ENCODE measurements at regions not wholly inside any gene's neighbourhood (a gene's known extent, or its start where the extent isn't known, plus 50 kb on each side); places are given as distances from the start of the nearest gene placed in this dataset.

- no peaks in the 10 kb centered on the region for H3K4me1 Mint-ChIP-seq
- no peak overlapping the region for H3K27ac Mint-ChIP-seq
- H3K27me3 Mint-ChIP-seq = peaks cover 27% of the 10 kb centered on the region
- H3K36me3 Mint-ChIP-seq = no peaks in the 10 kb centered on the region
- H3K9me3 Mint-ChIP-seq = peaks cover 11% of the 10 kb centered on the region
- DNase-seq = no peak
- H3K4me3 Mint-ChIP-seq = no peak overlapping the region
These were observed 395.6 kb upstream of the HS6ST1 start for GRCh38 chr2:128714285-128714684.

DNA sequence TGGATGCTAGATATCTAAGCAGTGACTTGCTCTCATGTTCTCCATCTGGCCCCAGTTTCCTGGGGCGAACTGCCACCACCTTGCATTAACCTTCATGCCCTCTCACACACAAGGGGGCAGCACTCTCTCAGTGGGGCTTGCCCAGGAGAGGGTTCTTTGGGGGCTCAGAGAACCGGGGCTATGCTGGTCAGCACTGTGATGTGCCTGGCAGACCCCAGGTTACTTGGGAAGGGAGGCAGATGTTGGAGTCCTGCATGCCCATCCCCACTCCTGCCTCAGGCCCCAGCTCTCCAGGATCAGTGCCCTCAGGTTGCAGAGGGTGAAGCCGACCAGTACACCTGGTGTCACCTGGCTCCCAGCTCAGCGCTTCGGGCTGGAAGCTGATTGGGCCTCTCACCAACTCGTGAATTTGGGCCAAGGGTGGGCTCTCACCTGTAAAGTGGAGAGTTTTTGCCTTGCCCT is 396.2 kb upstream of the HS6ST1 start:
- Mint-ChIP-seq H3K9me3 (peaks cover 6% of the 10 kb centered on the region), H3K36me3 (no peaks in the 10 kb centered on the region), H3K27ac (no peak overlapping the region), H3K27me3 (peaks cover 27% of the 10 kb centered on the region), H3K4me1 (no peaks in the 10 kb centered on the region), H3K4me3 (no peak overlapping the region)
- DNase-seq = no peak

DNA sequence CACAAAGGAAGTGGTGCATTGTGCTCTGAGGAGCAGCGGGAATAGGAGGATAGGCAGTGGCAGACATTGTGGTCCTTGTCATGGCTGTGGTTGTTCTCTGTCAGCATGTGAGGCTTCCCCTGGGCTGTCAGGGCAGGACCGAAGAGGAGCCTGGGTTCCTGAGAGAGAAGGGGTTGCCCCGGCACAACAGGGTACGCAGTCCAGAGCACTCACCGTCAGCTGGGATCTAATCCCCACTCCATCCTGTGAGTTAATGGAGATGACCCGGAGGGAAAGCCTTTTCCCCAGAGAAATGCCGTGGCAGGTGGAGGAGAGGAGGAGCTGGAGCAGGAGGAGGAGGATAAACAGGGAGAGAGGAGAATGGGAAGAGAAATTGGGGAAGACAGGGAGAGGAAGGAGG is 396.7 kb upstream of the HS6ST1 start:
- Mint-ChIP-seq H3K36me3 (no peaks in the 10 kb centered on the region), H3K9me3 (peaks cover 1% of the 10 kb centered on the region), H3K27ac (no peak overlapping the region), H3K27me3 (peaks cover 26% of the 10 kb centered on the region), H3K4me1 (no peaks in the 10 kb centered on the region), H3K4me3 (no peak overlapping the region)
- DNase-seq = no peak

- DNase-seq = no peak
- H3K27me3 Mint-ChIP-seq = peaks cover 22% of the 10 kb centered on the region
- no peaks in the 10 kb centered on the region for H3K36me3 Mint-ChIP-seq
- H3K9me3 Mint-ChIP-seq = no peaks in the 10 kb centered on the region
- no peak overlapping the region for H3K27ac Mint-ChIP-seq
- no peaks in the 10 kb centered on the region for H3K4me1 Mint-ChIP-seq
- no peak overlapping the region for H3K4me3 Mint-ChIP-seq
These were observed 397.6 kb upstream of the HS6ST1 start for GRCh38 chr2:128716299-128716721.

DNA sequence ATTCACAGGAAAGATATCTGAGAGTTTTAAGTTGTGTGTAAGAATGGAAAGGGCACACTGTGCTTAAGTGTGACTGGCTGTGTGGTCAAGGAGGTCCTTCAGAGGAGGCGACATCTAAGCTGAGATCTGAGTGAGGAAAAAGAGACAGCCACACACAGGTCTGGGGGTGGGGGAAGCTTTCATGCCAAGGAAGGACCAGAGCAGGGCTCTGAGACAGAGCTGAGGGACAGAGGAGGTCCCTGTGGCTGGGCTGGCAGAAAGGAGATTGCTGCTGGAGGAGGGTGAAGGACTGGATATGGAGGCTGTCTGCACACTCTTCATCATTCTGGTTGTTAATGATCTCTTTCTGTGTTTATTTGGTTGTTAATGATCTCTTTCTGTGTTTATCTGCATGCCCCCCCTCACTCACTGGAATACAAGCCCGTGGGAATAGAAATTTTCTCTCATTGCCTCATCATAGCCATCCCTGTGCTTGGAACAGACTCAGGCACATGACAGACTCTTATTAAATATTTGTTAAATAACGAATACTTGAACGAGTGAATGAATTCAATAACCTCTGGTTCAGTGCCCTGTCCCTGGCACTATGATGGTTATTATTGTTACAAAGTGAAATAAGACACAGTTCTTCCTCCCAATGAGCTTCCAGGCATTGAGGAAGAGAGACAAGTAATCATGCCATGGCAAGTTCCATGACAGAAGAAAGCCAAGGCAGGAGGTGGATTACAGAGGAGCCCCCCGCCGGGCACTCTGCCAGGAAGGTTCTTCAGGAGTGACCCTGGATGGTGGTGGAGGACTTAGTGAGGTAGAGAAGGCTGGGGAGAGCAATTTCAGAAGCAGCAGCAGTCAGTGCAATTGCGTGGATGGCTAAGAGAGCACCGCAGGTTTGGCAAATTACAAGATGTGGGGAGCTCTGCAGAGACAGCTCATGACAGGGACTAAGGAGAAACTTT is 399.4 kb upstream of the HS6ST1 start:
- Mint-ChIP-seq H3K27me3 (peaks cover 19% of the 10 kb centered on the region), H3K9me3 (no peaks in the 10 kb centered on the region), H3K4me1 (no peaks in the 10 kb centered on the region), H3K4me3 (no peak overlapping the region), H3K27ac (no peak overlapping the region), H3K36me3 (no peaks in the 10 kb centered on the region)
- DNase-seq = no peak

GRCh38 chr2:128720080-128721022 is 401.7 kb upstream of the HS6ST1 start:
- no peaks in the 10 kb centered on the region for H3K36me3 Mint-ChIP-seq
- no peaks in the 10 kb centered on the region for H3K4me1 Mint-ChIP-seq
- no peak for DNase-seq
- H3K4me3 Mint-ChIP-seq = no peak overlapping the region
- peaks cover 4% of the 10 kb centered on the region for H3K27me3 Mint-ChIP-seq
- no peaks in the 10 kb centered on the region for H3K9me3 Mint-ChIP-seq
- H3K27ac Mint-ChIP-seq = no peak overlapping the region

GRCh38 chr2:128721096-128721495 is 402.4 kb upstream of the HS6ST1 start:
- Mint-ChIP-seq H3K9me3 (no peaks in the 10 kb centered on the region), H3K27me3 (no peaks in the 10 kb centered on the region), H3K4me1 (no peaks in the 10 kb centered on the region), H3K4me3 (no peak overlapping the region), H3K36me3 (no peaks in the 10 kb centered on the region), H3K27ac (no peak overlapping the region)
- DNase-seq = no peak

DNA sequence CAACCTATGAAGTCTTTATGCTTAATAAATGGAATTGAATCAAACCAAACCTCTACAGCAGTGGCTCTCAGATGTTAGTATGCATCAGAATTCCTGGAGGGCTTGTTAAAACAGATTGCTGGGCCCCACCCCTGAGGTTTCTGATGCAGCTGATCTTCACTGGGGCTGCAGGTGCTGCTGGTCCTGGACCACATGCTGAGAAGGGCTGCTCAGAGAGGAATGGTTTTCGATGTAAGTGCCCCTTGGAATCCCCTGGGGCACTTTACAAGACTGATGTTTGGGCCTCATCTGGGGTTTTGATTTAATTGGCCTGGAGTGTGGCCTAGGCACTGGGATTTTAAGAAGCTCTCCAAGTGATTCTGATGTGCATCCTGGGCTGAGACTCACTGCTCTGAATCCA is 403.8 kb upstream of the HS6ST1 start:
- H3K9me3 Mint-ChIP-seq = no peaks in the 10 kb centered on the region
- DNase-seq = no peak
- peaks cover 3% of the 10 kb centered on the region for H3K4me1 Mint-ChIP-seq
- H3K27me3 Mint-ChIP-seq = no peaks in the 10 kb centered on the region
- H3K4me3 Mint-ChIP-seq = no peak overlapping the region
- no peak overlapping the region for H3K27ac Mint-ChIP-seq
- no peaks in the 10 kb centered on the region for H3K36me3 Mint-ChIP-seq

DNA sequence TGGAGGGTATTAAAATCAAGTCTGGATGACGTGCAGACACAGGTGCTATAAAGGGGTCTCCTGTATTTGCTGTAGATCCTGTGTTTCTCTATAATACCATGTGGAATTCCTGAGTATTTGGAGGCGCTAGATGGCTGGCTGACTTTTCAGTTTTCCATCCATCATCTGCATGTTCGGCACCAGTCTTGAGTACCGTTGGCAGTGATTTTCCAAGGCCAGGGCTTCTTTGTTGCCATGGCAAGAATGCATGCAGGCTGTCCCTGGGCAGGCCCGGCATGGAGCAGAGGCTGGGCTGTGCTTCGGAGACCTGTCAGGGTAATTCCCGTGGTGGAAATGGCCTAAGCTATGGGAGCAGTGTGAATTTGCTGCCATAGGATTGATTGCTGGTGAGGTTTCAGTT is 405.9 kb upstream of the HS6ST1 start:
- Mint-ChIP-seq H3K4me3 (no peak overlapping the region), H3K9me3 (peaks cover 5% of the 10 kb centered on the region), H3K4me1 (peaks cover 8% of the 10 kb centered on the region), H3K27me3 (peaks cover 4% of the 10 kb centered on the region), H3K27ac (no peak overlapping the region), H3K36me3 (no peaks in the 10 kb centered on the region)
- DNase-seq = no peak

DNA sequence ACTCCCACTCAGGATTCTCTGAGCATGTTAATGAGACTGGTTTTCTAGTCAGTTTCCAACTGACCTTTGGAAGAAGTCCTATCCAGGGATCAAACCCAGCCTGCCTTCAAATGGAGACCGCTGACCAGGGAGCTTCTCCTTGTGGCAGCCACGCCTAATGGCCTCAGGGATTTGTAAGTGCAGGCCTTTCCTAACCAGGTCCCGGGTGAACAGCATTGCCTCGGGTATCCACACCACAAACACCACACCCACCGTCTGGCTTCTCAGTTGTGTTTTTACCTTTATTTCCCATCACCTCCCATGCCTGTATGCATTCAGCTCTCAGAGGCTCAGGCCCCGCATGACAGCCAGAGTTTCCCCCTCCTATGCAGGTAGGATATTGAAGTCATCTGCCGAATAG is 406.3 kb upstream of the HS6ST1 start:
- Mint-ChIP-seq H3K27ac (no peak overlapping the region), H3K9me3 (peaks cover 5% of the 10 kb centered on the region), H3K36me3 (no peaks in the 10 kb centered on the region), H3K4me1 (peaks cover 8% of the 10 kb centered on the region), H3K4me3 (no peak overlapping the region), H3K27me3 (peaks cover 6% of the 10 kb centered on the region)
- no peak for DNase-seq

DNA sequence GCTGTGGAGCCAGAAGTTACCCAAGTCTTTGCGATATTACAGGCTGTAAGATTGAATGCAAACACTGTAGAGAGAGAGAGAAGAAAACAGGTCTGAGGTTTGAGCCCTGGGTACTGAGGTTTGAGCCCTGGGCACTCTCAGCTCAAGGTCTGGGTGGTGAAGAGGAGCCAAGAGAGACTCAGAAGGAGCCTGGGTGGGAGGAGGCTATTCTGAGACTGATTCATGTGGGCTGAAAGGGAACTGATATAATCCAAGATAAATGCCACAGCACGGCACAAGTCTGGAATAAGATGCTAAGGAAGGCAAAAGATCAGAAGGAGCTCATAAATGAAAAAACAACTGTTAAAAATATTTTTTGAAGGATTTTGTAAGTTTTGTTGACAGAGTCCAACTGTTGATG is 407.6 kb upstream of the HS6ST1 start:
- peaks cover 8% of the 10 kb centered on the region for H3K27me3 Mint-ChIP-seq
- no peak overlapping the region for H3K4me3 Mint-ChIP-seq
- H3K36me3 Mint-ChIP-seq = no peaks in the 10 kb centered on the region
- peaks cover 5% of the 10 kb centered on the region for H3K9me3 Mint-ChIP-seq
- no peak for DNase-seq
- H3K27ac Mint-ChIP-seq = no peak overlapping the region
- H3K4me1 Mint-ChIP-seq = peaks cover 8% of the 10 kb centered on the region

DNA sequence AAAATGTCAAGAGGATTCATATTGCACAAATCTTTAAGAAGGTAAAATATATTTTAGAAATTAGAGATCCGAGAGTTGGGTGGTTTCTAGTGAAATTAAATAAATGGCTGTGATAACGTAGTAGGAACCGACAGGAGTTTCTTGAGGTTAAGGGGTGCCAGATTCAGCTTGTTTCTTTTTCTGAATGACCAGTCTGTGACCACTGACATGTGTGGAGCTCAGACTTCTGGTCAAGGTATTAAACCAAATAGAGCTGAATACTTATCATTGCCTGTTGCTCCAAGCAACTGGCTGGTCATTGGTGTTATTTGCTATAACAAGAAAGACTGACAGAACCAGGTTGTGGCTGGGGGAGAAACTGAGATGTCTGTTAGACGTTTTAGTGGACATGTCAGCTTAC is 408.2 kb upstream of the HS6ST1 start:
- Mint-ChIP-seq H3K4me1 (peaks cover 8% of the 10 kb centered on the region), H3K4me3 (no peak overlapping the region), H3K27me3 (peaks cover 8% of the 10 kb centered on the region), H3K36me3 (no peaks in the 10 kb centered on the region), H3K9me3 (peaks cover 5% of the 10 kb centered on the region), H3K27ac (no peak overlapping the region)
- no peak for DNase-seq

GRCh38 chr2:128727404-128727803 is 408.7 kb upstream of the HS6ST1 start:
- H3K36me3 Mint-ChIP-seq = no peaks in the 10 kb centered on the region
- DNase-seq = no peak
- peaks cover 9% of the 10 kb centered on the region for H3K27me3 Mint-ChIP-seq
- H3K4me1 Mint-ChIP-seq = peaks cover 8% of the 10 kb centered on the region
- peaks cover 5% of the 10 kb centered on the region for H3K9me3 Mint-ChIP-seq
- no peak overlapping the region for H3K4me3 Mint-ChIP-seq
- no peak overlapping the region for H3K27ac Mint-ChIP-seq

- no peak overlapping the region for H3K4me3 Mint-ChIP-seq
- peaks cover 8% of the 10 kb centered on the region for H3K4me1 Mint-ChIP-seq
- H3K27me3 Mint-ChIP-seq = peaks cover 14% of the 10 kb centered on the region
These were observed 409.2 kb upstream of the HS6ST1 start for GRCh38 chr2:128727914-128728313.

GRCh38 chr2:128729051-128729450 is 410.4 kb upstream of the HS6ST1 start:
- peaks cover 5% of the 10 kb centered on the region for H3K9me3 Mint-ChIP-seq
- no peaks in the 10 kb centered on the region for H3K36me3 Mint-ChIP-seq
- DNase-seq = no peak
- H3K27ac Mint-ChIP-seq = no peak overlapping the region
- peaks cover 8% of the 10 kb centered on the region for H3K4me1 Mint-ChIP-seq
- H3K27me3 Mint-ChIP-seq = peaks cover 23% of the 10 kb centered on the region
- no peak overlapping the region for H3K4me3 Mint-ChIP-seq

More at GRCh38 chr2:128727914-128728313, 409.2 kb upstream of the HS6ST1 start:
- H3K36me3 Mint-ChIP-seq = no peaks in the 10 kb centered on the region
- no peak for DNase-seq
- H3K9me3 Mint-ChIP-seq = peaks cover 5% of the 10 kb centered on the region
- H3K27ac Mint-ChIP-seq = no peak overlapping the region

Measured in activated naive CD8-positive, alpha-beta T cell treated with anti-CD3 and anti-CD28 coated beads for 36 hours (primary cell).